NCI-H345 treated with DMSO at 0.1 percent for 48 hours (cell line): ENCODE measurements at regions not wholly inside any gene's neighbourhood (a gene's known extent, or its start where the extent isn't known, plus 50 kb on each side); places are given as distances from the start of the nearest gene placed in this dataset.

ENCODE experiments used
- DNase-seq: peaks from one replicate; lab custom pipeline; 2025; ENCODE audit not compliant: unreplicated experiment; lab: John Stamatoyannopoulos, UW

GRCh38 chr11:80727315-80727714, 1286.5 kb upstream of the TENM4 start:
- DNase-seq, result no peak

- no peak for DNase-seq
Measured at GRCh38 chr11:80726236-80726635, 1285.4 kb upstream of the TENM4 start.

DNA sequence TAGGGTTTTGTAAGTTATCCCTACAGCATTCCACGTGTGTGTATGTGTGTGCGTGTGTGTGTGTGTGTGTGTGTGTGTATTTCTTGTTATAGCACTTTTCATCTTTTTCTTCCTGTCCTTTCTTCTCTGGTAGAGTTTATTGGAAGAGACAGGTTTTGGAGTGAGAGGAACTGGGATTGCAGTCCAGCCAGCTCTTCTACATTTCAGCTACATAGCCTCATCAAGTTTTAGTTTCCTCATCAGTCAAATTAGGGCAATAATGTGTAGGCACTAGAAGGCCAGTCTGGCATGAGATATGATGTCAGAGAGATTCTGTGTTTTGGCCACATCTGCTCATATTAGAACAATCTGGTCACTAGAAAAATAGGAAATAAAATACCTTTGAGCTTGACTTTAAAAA, 1283.5 kb upstream of the TENM4 start:
- no peak for DNase-seq

- no peak for DNase-seq
Measured at GRCh38 chr11:80722629-80723028, 1281.8 kb upstream of the TENM4 start.

- DNase-seq, result no peak
Measured at GRCh38 chr11:80720295-80720694, 1279.5 kb upstream of the TENM4 start.

- no peak for DNase-seq
Measured at GRCh38 chr11:80719292-80719646, 1278.4 kb upstream of the TENM4 start.

GRCh38 chr11:80718611-80719291, 1277.9 kb upstream of the TENM4 start:
- no peak for DNase-seq

GRCh38 chr11:80702264-80702663, 1261.4 kb upstream of the TENM4 start:
- no peak for DNase-seq

DNA sequence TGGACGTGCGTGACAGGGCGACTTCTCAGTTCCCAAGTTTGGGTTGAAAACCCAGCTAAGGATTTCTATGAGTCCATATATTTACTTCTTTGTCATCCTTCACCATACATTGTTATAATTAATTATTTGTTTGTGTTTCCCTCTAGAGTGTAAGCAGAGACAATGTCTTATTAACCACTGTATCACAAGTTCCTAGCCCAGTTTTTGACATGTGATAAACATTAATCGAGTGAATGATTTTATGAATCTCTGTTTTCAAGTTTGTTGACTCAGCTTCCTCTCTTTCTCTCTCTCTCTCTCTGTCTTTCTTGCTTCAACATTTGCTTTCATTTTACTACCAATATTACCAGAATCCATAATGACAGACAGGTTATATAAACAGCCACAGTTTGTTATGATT, 1259.6 kb upstream of the TENM4 start:
- DNase-seq, result no peak

- peak; percentile 52 for DNase-seq
Measured at GRCh38 chr11:80699406-80700177, 1258.8 kb upstream of the TENM4 start.

DNA sequence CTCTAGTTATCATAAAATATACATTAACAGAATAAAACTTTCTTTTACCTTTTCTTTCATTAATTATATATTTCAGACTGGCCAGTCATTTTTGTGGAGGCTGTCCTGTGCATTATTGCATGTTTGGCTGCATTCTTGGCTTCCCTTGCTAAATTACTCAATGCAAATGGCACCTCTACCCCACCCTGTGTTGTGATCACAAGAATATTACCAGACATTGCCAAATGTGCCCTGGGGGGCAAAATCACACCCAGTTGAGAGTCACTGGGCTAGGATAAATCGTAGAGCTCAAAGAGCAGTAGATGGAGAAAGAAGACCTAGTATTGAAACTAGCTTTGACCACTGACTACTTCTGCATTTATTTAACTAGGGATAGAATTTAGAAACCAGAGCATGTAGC, 1257.8 kb upstream of the TENM4 start:
- no peak for DNase-seq

- DNase-seq, result no peak
Measured at GRCh38 chr11:80694385-80694784, 1253.6 kb upstream of the TENM4 start.

DNA sequence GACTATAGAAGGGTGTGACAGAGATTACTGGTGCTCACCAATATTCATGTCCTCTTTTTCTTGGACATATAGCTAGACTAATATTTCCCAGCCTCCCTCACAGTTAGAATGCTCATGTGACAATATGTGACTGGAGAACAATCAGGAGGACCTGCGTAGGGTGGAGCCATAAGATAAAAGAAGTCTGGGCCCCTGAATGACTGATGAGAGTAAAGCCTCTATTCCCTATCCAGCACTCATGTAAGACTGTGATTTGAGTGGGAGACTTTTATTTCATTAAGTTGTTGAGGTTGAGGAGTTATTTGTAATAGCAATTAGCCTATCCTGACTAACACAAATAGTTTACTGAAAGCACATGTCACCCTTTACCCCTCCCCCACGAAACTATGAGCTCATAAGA, 1247.1 kb upstream of the TENM4 start:
- DNase-seq, result no peak

GRCh38 chr11:80686889-80687288, 1246.1 kb upstream of the TENM4 start:
- DNase-seq, result no peak

DNA sequence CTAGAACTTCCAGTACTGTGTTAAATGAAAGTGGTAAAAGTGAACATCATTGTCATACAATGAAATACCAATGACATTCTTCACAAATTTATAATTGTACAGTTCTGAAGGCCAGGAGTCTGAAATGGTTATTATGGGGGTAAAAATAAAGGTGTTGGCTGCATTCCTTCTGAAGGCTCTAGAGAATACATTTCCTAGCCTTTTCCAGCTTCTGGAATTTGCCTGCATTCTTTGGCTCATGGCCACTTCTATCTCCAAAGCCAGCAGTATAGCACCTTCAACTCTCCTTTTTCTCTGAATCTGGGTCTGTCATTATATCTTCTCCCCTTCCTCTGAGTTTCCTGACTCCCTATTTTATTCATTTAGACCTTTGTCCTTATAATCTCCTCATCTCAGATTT, 1232.7 kb upstream of the TENM4 start:
- no peak for DNase-seq

GRCh38 chr11:80669620-80670019, 1228.8 kb upstream of the TENM4 start:
- no peak for DNase-seq

DNA sequence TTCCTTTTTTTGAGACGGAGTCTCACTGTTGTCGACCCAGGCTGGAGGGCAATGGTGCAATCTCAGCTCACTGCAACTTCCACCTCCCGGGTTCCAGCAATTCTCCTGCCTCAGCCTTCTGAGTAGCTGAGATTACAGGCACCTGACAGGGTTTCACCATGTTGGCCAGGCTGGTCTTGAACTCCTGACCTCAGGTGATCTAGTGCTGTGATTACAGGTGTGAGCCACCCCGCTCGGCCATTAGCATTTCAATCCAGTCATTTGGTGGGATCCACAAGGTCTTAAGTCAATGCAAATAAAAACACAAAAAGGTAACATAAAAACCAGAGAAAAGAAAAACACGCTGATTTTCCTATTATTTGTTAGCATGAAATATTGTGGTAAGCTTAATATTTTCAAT, 1227.2 kb upstream of the TENM4 start:
- DNase-seq, result no peak

DNA sequence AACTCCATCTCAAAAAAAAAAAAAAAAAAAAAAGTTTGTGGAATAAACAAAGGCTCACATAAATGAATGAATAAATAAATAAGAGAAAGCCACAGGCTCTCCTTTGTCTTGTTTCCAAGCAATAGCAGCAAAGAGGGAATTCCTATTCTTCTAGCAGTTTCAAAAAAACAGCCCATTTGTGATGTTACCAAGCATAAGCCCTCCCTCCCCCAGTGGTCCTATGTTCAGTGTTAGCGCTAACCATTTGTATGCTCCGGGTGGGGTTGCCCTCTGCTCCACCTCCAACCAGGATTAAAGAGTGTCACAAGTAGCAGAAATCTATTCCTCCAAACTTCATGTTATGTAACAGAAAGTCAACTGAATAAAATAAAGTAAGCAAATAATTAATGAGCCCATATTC, 1215.0 kb upstream of the TENM4 start:
- DNase-seq, result no peak

GRCh38 chr11:80650966-80651365, 1210.1 kb upstream of the TENM4 start:
- no peak for DNase-seq

GRCh38 chr11:80649186-80649585, 1208.4 kb upstream of the TENM4 start:
- DNase-seq, result no peak

- DNase-seq, result no peak
Measured at GRCh38 chr11:80638296-80638695, 1197.5 kb upstream of the TENM4 start.

DNA sequence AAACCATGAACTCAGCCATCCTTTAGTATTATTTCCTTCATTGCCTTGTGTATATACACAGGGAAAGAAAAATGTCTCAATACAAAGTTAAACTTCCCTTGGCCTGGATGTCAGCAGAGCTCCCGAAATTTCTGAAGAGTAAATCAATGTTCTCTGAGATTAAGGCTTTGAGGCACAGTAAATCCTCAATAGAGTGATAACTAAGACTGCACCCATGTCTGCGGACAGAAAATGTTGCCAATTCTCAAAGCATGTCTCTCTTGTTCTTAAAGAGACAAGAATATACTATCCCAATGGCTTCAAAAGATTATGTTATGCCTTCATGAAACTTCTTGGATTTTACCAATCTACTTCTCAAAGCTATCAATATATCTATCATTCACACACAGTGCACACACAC, 1196.7 kb upstream of the TENM4 start:
- DNase-seq, result no peak

GRCh38 chr11:80636999-80637398, 1196.2 kb upstream of the TENM4 start:
- peak; percentile 70 for DNase-seq
